Loucy (cell line): ENCODE measurements at regions not wholly inside any gene's neighbourhood (a gene's known extent, or its start where the extent isn't known, plus 50 kb on each side); places are given as distances from the start of the nearest gene placed in this dataset.

Experiments
- CTCF ChIP-seq: fragments of 200-600 bp; sonication (generic); conservative IDR thresholded peaks from 2 replicates; pipeline ENCODE4 v1.5.1; 2014; ENCODE audit warnings: mild to moderate bottlenecking, antibody characterized with exemption, low read length
- EZH2phosphoT487 ChIP-seq: fragments of 200-600 bp; IDR thresholded peaks from 2 replicates; pipeline ENCODE4 v1.6.1; 2018; ENCODE audit warnings: antibody characterized with exemption, mild to moderate bottlenecking, moderate library complexity, borderline replicate concordance

GRCh38 chr20:56841346-56841908 lies 212.3 kb downstream of the TFAP2C start:
- TF ChIP-seq CTCF: no peak
- TF ChIP-seq EZH2phosphoT487: no peak
